ENCODE measurements at regions not wholly inside any gene's neighbourhood (a gene's known extent, or its start where the extent isn't known, plus 50 kb on each side); places are given as distances from the start of the nearest gene placed in this dataset.

DNA sequence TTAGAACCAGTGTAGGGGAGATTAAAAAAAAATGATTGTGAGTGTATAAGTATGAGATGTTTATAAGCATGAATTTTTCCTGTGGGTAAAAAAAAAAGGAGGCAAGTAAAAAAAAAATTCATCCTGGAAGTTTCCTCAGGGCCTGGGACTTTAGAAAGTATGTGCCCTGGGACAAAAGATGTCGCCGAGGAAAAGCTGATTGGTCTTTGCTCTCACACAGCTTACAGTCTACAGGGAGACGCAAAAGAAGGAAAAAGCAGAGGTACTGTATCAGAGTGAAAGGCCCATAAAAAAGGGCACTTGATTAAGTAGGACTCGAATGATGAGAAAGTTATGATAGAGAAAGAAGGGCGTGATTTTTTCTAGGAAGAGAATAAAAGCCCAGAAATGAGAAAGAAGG, 501.4 kb upstream of the MEF2C start:
- Histone ChIP-seq H2AFZ (ENCODE audit: low read depth, low read length) (no peak overlapping the region), H3K4me2 (ENCODE audit: insufficient read depth, low read length) (no peak overlapping the region), H3K36me3 (ENCODE audit: control insufficient read depth in 2 of 2, extremely low read depth in 1 of 2, insufficient read depth in 2 of 2, low read length in 2 of 2) (no peaks in the 10 kb centered on the region), H3K9me3 (replicated peaks; ENCODE audit: control insufficient read depth, insufficient read depth, low read length) (no peaks in the 10 kb centered on the region), H3K4me1 (ENCODE audit: control insufficient read depth, extremely low read depth, insufficient read depth, low read length) (peaks cover 2% of the 10 kb centered on the region), H4K20me1 (replicated peaks; ENCODE audit: control insufficient read depth, extremely low read depth, insufficient read depth, low read length) (no peaks in the 10 kb centered on the region), H3K79me2 (ENCODE audit: control insufficient read depth, insufficient read depth, low read length) (no peaks in the 10 kb centered on the region), H3K27ac (ENCODE audit: insufficient read depth, low read depth, low read length) (no peak overlapping the region), H3K4me3 (replicated peaks in 1 of 3; ENCODE audit: insufficient read depth in 1 of 3, low read depth in 1 of 3, low read length in 3 of 3) (no peak overlapping the region), H3K9me1 (replicated peaks; ENCODE audit: control insufficient read depth, extremely low read depth, insufficient read depth, low read length) (no peaks in the 10 kb centered on the region), H3K27me3 (ENCODE audit: control insufficient read depth in 2 of 2, insufficient read depth in 2 of 2, low read length in 2 of 2) (no peaks in the 10 kb centered on the region), H3K9ac (replicated peaks; ENCODE audit: extremely low read depth, insufficient read depth, low read length) (no peak overlapping the region)
- intact Hi-C loops (cut with micrococcal nuclease): no loop called here
- dilution Hi-C loops (cut with MboI; ENCODE audit: extremely low pct_ligation_motif_present, low sequenced_read_pairs): no loop called here
- CTCF ChIA-PET: no interaction called here
- POLR2A ChIA-PET: no interaction called here
- BruUV-seq (replicated peaks): no TSS peak
- TF ChIP-seq FOS (IDR thresholded peaks at IDR 0.05; ENCODE audit: borderline replicate concordance, insufficient read depth, low read length) (no peak), MAX (IDR thresholded peaks at IDR 0.05; ENCODE audit: insufficient read depth, insufficient read length) (no peak), EZH2 (IDR thresholded peaks at IDR 0.05; ENCODE audit: borderline replicate concordance, low read depth, low read length, severe bottlenecking) (no peak), JUN (IDR thresholded peaks at IDR 0.05; ENCODE audit: borderline replicate concordance, insufficient read depth, insufficient read length, low read depth) (no peak), POLR2AphosphoS5 (IDR thresholded peaks at IDR 0.05; ENCODE audit: insufficient read depth, low read depth, low read length) (no peak), MYC (IDR thresholded peaks at IDR 0.05; ENCODE audit: low read depth, low read length) (no peak), GATA2 (IDR thresholded peaks at IDR 0.05; ENCODE audit: insufficient read depth, insufficient read length, low read depth, low read length) (no peak)
- TF ChIP-seq, protein P1, sequence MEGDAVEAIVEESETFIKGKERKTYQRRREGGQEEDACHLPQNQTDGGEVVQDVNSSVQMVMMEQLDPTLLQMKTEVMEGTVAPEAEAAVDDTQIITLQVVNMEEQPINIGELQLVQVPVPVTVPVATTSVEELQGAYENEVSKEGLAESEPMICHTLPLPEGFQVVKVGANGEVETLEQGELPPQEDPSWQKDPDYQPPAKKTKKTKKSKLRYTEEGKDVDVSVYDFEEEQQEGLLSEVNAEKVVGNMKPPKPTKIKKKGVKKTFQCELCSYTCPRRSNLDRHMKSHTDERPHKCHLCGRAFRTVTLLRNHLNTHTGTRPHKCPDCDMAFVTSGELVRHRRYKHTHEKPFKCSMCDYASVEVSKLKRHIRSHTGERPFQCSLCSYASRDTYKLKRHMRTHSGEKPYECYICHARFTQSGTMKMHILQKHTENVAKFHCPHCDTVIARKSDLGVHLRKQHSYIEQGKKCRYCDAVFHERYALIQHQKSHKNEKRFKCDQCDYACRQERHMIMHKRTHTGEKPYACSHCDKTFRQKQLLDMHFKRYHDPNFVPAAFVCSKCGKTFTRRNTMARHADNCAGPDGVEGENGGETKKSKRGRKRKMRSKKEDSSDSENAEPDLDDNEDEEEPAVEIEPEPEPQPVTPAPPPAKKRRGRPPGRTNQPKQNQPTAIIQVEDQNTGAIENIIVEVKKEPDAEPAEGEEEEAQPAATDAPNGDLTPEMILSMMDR (IDR thresholded peaks at IDR 0.05; ENCODE audit: extremely low read depth in 1 of 2, insufficient read depth in 1 of 2, low read depth in 1 of 2, low read length in 2 of 2): no peak
- DNase-seq (ENCODE audit: low read depth, low spot score): no peak
- no peak for FAIRE-seq

Measured in endothelial cell of umbilical vein (primary cell).